HCT116 (cell line): ENCODE measurements at regions not wholly inside any gene's neighbourhood (a gene's known extent, or its start where the extent isn't known, plus 50 kb on each side); places are given as distances from the start of the nearest gene placed in this dataset.

Source experiments
- ATAC-seq: fragments of 200-7000 bp; cut with Tn5 transposase; 2 replicates; pipeline ENCODE4 v1.9.1; 2020; ENCODE audit warnings: mild to moderate bottlenecking, moderate library complexity
- BruUV-seq: library from RNA; stranded (reverse); fragments of 400-500 nt; replicated peaks from 2 replicates; lab custom pipeline; 2021; lab: Mats Ljungman, UMichigan
- CTCF ChIA-PET: fragments of 300-600 bp; sonication (Branson Sonifier 250); formaldehyde crosslinking; loops from one replicate; lab custom pipeline; 2021; ENCODE audit warnings: antibody characterized with exemption; lab: Charles Lee
- POLR2A ChIA-PET: fragments of 300-600, 350-600 bp; sonication (Branson Sonifier 250); formaldehyde crosslinking; loops from one replicate; lab custom pipeline; 2021; ENCODE audit warnings: antibody characterized with exemption; lab: Charles Lee
- RAD21 ChIA-PET, 2 experiments: fragments of 300-600 bp; sonication (Branson Sonifier 250); formaldehyde crosslinking; loops; one replicate each; lab custom pipeline; 2023; ENCODE audit warnings: low total read pairs in 2 of 2; ENCODE audit not compliant: uncharacterized antibody in 2 of 2, unreplicated experiment in 2 of 2, low non-redundant PET in 1 of 2; lab: Charles Lee
- DNase-seq: peaks from one replicate; pipeline ENCODE4 v3.0.0-alpha.2; 2010; ENCODE audit warnings: low read depth, low spot score
- H2AFZ ChIP-seq: fragments of 200-600 bp; shearing (Covaris generic), sonication (generic); 2 replicates; pipeline ENCODE4 v1.6.1; 2017; ENCODE audit warnings: low read depth, mixed run types, mixed read lengths, antibody characterized with exemption, low read length; ENCODE audit not compliant: poor library complexity, severe bottlenecking
- H3K27ac ChIP-seq: 2 replicates; pipeline ENCODE4 v1.5.1; 2012; ENCODE audit warnings: low read depth, low read length
- H3K27me3 ChIP-seq: fragments of 200-600 bp; sonication (generic); 2 replicates; pipeline ENCODE4 v1.6.1; 2016; ENCODE audit warnings: mixed run types, low read length, mixed read lengths; ENCODE audit not compliant: insufficient read depth
- H3K36me3 ChIP-seq, 2 experiments: fragments of 200-500 bp in 1 of 2; fragments of 200-600 bp in 1 of 2; sonication (Bioruptor generic) in 1 of 2; sonication (generic) in 1 of 2; 2 replicates each; pipeline versions ENCODE4 v1.5.1 to v1.6.1; 2014 to 2016; ENCODE audit warnings: low read length in 2 of 2, inconsistent platforms in 1 of 2, mixed read lengths in 1 of 2, mixed run types in 1 of 2; ENCODE audit not compliant: insufficient read depth in 2 of 2, control insufficient read depth in 1 of 2
- H3K4me1 ChIP-seq, 2 experiments: fragments of 200-600 bp in 1 of 2; sonication (generic) in 1 of 2; 2 replicates each; pipeline versions ENCODE4 v1.5.1 to v1.6.1; 2012 to 2017; ENCODE audit warnings: low read length in 2 of 2, inconsistent platforms in 1 of 2, mild to moderate bottlenecking in 1 of 2, mixed read lengths in 1 of 2, mixed run types in 1 of 2, moderate library complexity in 1 of 2; ENCODE audit not compliant: insufficient read depth in 2 of 2, control insufficient read depth in 1 of 2
- H3K4me2 ChIP-seq: fragments of 200-600 bp; sonication (generic); 2 replicates; pipeline ENCODE4 v1.6.1; 2017; ENCODE audit warnings: mixed run types, low read length, mixed read lengths
- H3K4me3 ChIP-seq, 2 experiments: fragments of 200-600 bp in 1 of 2; sonication (generic) in 1 of 2; replicated peaks in 1 of 2; 2 replicates each; pipeline ENCODE4 v1.5.1; 2011 to 2016; ENCODE audit warnings: low read length in 2 of 2, control low read depth in 1 of 2, low read depth in 1 of 2, mild to moderate bottlenecking in 1 of 2, mixed read lengths in 1 of 2, mixed run types in 1 of 2
- H3K79me2 ChIP-seq: fragments of 200-600 bp; sonication (generic); 2 replicates; pipeline ENCODE4 v1.6.1; 2017; ENCODE audit warnings: mild to moderate bottlenecking, mixed run types, low read length, moderate library complexity, mixed read lengths; ENCODE audit not compliant: insufficient read depth
- H3K9ac ChIP-seq: fragments of 200-600 bp; sonication (generic); 2 replicates; pipeline ENCODE4 v1.6.1; 2016; ENCODE audit warnings: low read length, mixed read lengths
- H3K9me2 ChIP-seq: fragments of 200-600 bp; sonication (generic), shearing (Covaris generic); 2 replicates; pipeline ENCODE4 v1.6.1; 2017; ENCODE audit warnings: mixed run types, mild to moderate bottlenecking, moderate library complexity; ENCODE audit not compliant: insufficient read depth
- H3K9me3 ChIP-seq, 2 experiments: fragments of 200-500 bp in 1 of 2; fragments of 200-600 bp in 1 of 2; sonication (Bioruptor generic) in 1 of 2; sonication (generic) in 1 of 2; 2 replicates each; pipeline ENCODE4 v1.6.1; 2014 to 2017; ENCODE audit warnings: low read length in 2 of 2, mixed read lengths in 2 of 2, inconsistent platforms in 1 of 2, low read depth in 1 of 2, mild to moderate bottlenecking in 1 of 2, mixed run types in 1 of 2, moderate library complexity in 1 of 2; ENCODE audit not compliant: control insufficient read depth in 1 of 2, insufficient read depth in 1 of 2
- H4K20me1 ChIP-seq: fragments of 200-600 bp; sonication (generic), shearing (Covaris generic); 2 replicates; pipeline ENCODE4 v1.6.1; 2017; ENCODE audit warnings: mixed run types, mild to moderate bottlenecking, moderate library complexity; ENCODE audit not compliant: insufficient read depth
- ATF3 ChIP-seq: IDR thresholded peaks from 2 replicates; pipeline ENCODE4 v1.6.1; 2012
- CBX3 ChIP-seq: IDR thresholded peaks from 2 replicates; pipeline ENCODE4 v1.6.1; 2012; ENCODE audit warnings: low read depth
- CEBPB ChIP-seq: IDR thresholded peaks from 2 replicates; pipeline ENCODE4 v1.6.1; 2012; ENCODE audit warnings: low read depth
- CTCF ChIP-seq, 3 experiments: fragments of 200-600 bp in 1 of 3; sonication (generic) in 1 of 3; IDR thresholded peaks in 2 of 3; conservative IDR thresholded peaks in 1 of 3; 2 replicates each; pipeline ENCODE4 v1.5.1; 2012 to 2017; ENCODE audit warnings: low read depth in 2 of 3, low read length in 2 of 3, antibody characterized with exemption in 1 of 3, borderline replicate concordance in 1 of 3, control low read depth in 1 of 3, mild to moderate bottlenecking in 1 of 3, mixed read lengths in 1 of 3, mixed run types in 1 of 3, moderate library complexity in 1 of 3; ENCODE audit not compliant: insufficient read depth in 1 of 3
- EGR1 ChIP-seq: IDR thresholded peaks from 2 replicates; pipeline ENCODE4 v1.6.1; 2012; ENCODE audit warnings: low read depth
- EZH2phosphoT487 ChIP-seq: fragments of 200-600 bp; IDR thresholded peaks from 2 replicates; pipeline ENCODE4 v1.6.1; 2018; ENCODE audit warnings: antibody characterized with exemption, borderline replicate concordance
- FOSL1 ChIP-seq: IDR thresholded peaks from 2 replicates; pipeline ENCODE4 v1.6.1; 2012; ENCODE audit warnings: low read depth
- JUND ChIP-seq: IDR thresholded peaks from 2 replicates; pipeline ENCODE4 v1.6.1; 2012
- MAX ChIP-seq: IDR thresholded peaks from 2 replicates; pipeline ENCODE4 v1.6.1; 2012
- POLR2A ChIP-seq: IDR thresholded peaks from 2 replicates; pipeline ENCODE4 v1.7.0; 2011; ENCODE audit warnings: borderline replicate concordance; ENCODE audit not compliant: insufficient read depth, insufficient read length; ENCODE audit errors: extremely low read depth
- RAD21 ChIP-seq: IDR thresholded peaks from 2 replicates; pipeline ENCODE4 v1.6.1; 2012; ENCODE audit warnings: low read depth, mild to moderate bottlenecking
- REST ChIP-seq: IDR thresholded peaks from 2 replicates; pipeline ENCODE4 v1.6.1; 2012; ENCODE audit warnings: low read depth
- SIN3A ChIP-seq: IDR thresholded peaks from 2 replicates; pipeline ENCODE4 v1.6.1; 2012; ENCODE audit warnings: low read depth
- SRF ChIP-seq: IDR thresholded peaks from 2 replicates; pipeline ENCODE4 v1.6.1; 2012; ENCODE audit warnings: low read depth
- TCF7L2 ChIP-seq: IDR thresholded peaks from 2 replicates; pipeline ENCODE4 v1.7.0; 2011; ENCODE audit warnings: borderline replicate concordance, inconsistent platforms; ENCODE audit not compliant: insufficient read depth, insufficient read length; ENCODE audit errors: extremely low read depth
- ZNF274 ChIP-seq: fragments of 200-500 bp; sonication (Bioruptor generic); IDR thresholded peaks from 2 replicates; pipeline ENCODE4 v1.6.1; 2014; ENCODE audit warnings: mild to moderate bottlenecking, low read depth, low read length, inconsistent platforms
- intact Hi-C: fragments of 100-400 bp; cut with micrococcal nuclease; formaldehyde crosslinking; loops from 2 replicates; pipeline ENCODE4 v1.10.0; 2022

DNA sequence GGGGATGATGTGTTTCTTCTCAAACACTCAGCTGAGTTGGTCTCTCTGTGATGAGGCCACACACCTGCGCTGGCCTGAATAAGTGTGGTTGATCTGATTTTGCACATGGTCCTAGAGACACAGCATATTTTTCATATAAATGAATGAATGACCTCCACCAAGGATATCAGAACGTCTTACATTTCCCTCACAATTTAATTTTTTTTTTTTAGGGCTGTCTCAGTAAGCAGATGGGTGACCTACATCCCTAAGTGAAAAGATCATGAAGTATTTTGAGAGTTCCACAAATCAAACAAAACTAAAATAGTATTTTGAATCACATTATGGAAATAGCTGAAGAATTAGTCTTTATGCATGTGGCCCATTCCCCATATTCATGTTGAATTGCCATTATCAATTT, 333.7 kb upstream of the TMTC1 start:
- DNase-seq = no peak
- Histone ChIP-seq H2AFZ (no peak overlapping the region), H3K9me2 (no peaks in the 10 kb centered on the region), H3K4me2 (no peak overlapping the region), H3K4me1 (no peaks in the 10 kb centered on the region), H3K27me3 (no peaks in the 10 kb centered on the region), H3K27ac (no peak overlapping the region), H3K36me3 (no peaks in the 10 kb centered on the region), H3K4me3 (no peak overlapping the region), H3K79me2 (no peaks in the 10 kb centered on the region), H4K20me1 (no peaks in the 10 kb centered on the region), H3K9me3 (no peaks in the 10 kb centered on the region), H3K9ac (no peak overlapping the region)
- no TSS peak for BruUV-seq
- TF ChIP-seq ZNF274 (no peak), CBX3 (no peak), POLR2A (no peak), FOSL1 (no peak), SRF (no peak), JUND (no peak), REST (no peak), ATF3 (no peak), MAX (no peak), TCF7L2 (no peak), RAD21 (no peak), SIN3A (no peak), EZH2phosphoT487 (no peak), CEBPB (no peak), EGR1 (no peak), CTCF (IDR thresholded peaks at IDR 0.05 in 2 of 3, conservative IDR thresholded peaks at IDR 0.05 in 1 of 3; ENCODE audit: borderline replicate concordance in 1 of 3, insufficient read depth in 1 of 3, low read depth in 2 of 3, low read length in 2 of 3) (no peak)
- ChIA-PET POLR2A (no interaction called here), CTCF (no interaction called here), RAD21 (no interaction called here)
- no peak for ATAC-seq
- intact Hi-C loops = no loop called here
